Mesodermal cell (in vitro differentiated cells): ENCODE measurements at regions not wholly inside any gene's neighbourhood (a gene's known extent, or its start where the extent isn't known, plus 50 kb on each side); places are given as distances from the start of the nearest gene placed in this dataset.

Experiments used
- H3K27ac ChIP-seq: 2 replicates; pipeline ENCODE4 v1.7.0; 2013; ENCODE audit warnings: mild to moderate bottlenecking, low read depth, low read length, moderate library complexity; ENCODE audit not compliant: severe bottlenecking
- H3K36me3 ChIP-seq: 2 replicates; pipeline ENCODE4 v1.7.1; 2013; ENCODE audit warnings: mild to moderate bottlenecking, low read length, moderate library complexity; ENCODE audit not compliant: control insufficient read depth, insufficient read depth
- H3K4me1 ChIP-seq: one replicate; pipeline ENCODE4 v1.7.1; 2013; ENCODE audit warnings: mild to moderate bottlenecking, low read length; ENCODE audit not compliant: insufficient read depth, control insufficient read depth, poor library complexity, severe bottlenecking
- H3K4me3 ChIP-seq: 2 replicates; pipeline ENCODE4 v1.7.0; 2013; ENCODE audit warnings: low read length, control low read depth, mild to moderate bottlenecking; ENCODE audit not compliant: insufficient read depth, poor library complexity, severe bottlenecking; ENCODE audit errors: extremely low read depth
- H3K9me3 ChIP-seq: 2 replicates; pipeline ENCODE4 v1.7.1; 2013; ENCODE audit warnings: mild to moderate bottlenecking, low read length, moderate library complexity; ENCODE audit not compliant: control insufficient read depth
- WGBS, 2 experiments: methylation state at CpG; one replicate each; pipeline ENCODE4 v1.1.5; 2013; ENCODE audit warnings: missing lambda C conversion rate in 2 of 2; ENCODE audit not compliant: insufficient coverage in 2 of 2; 5-methylcytosine and 5-hydroxymethylcytosine counted together

GRCh38 chr6:21420926-21421325 lies 172.6 kb upstream of the SOX4 start:
- H3K9me3 ChIP-seq: no peaks in the 10 kb centered on the region
- H3K4me3 ChIP-seq: no peak overlapping the region
- no peak overlapping the region for H3K27ac ChIP-seq
- 100% methylated on average over 2 to 4 of the region's 6 CpGs for WGBS, 2 experiments
- no peaks in the 10 kb centered on the region for H3K36me3 ChIP-seq
- H3K4me1 ChIP-seq: peaks cover 5% of the 10 kb centered on the region

GRCh38 chr6:21423106-21423854 lies 170.3 kb upstream of the SOX4 start:
- no peak overlapping the region for H3K27ac ChIP-seq
- 76 to 85% methylated on average over 15 to 16 of the region's 21 CpGs for WGBS, 2 experiments
- H3K9me3 ChIP-seq: no peaks in the 10 kb centered on the region
- H3K36me3 ChIP-seq: no peaks in the 10 kb centered on the region
- no peak overlapping the region for H3K4me3 ChIP-seq
- H3K4me1 ChIP-seq: peaks cover 5% of the 10 kb centered on the region

- H3K4me3 ChIP-seq: no peak overlapping the region
- H3K4me1 ChIP-seq: no peaks in the 10 kb centered on the region
- 91 to 93% methylated on average over 4 to 6 of the region's 8 CpGs for WGBS, 2 experiments
- H3K27ac ChIP-seq: no peak overlapping the region
- no peaks in the 10 kb centered on the region for H3K36me3 ChIP-seq
- no peaks in the 10 kb centered on the region for H3K9me3 ChIP-seq
Measured at GRCh38 chr6:21426841-21427490, 166.6 kb upstream of the SOX4 start.

- Histone ChIP-seq H3K9me3 (no peaks in the 10 kb centered on the region), H3K4me1 (no peaks in the 10 kb centered on the region), H3K27ac (no peak overlapping the region), H3K36me3 (no peaks in the 10 kb centered on the region), H3K4me3 (no peak overlapping the region)
- WGBS, 2 experiments: 96 to 100% methylated on average over 2 of the region's 2 CpGs
Measured at GRCh38 chr6:21429291-21429690, 164.3 kb upstream of the SOX4 start.

- Histone ChIP-seq H3K27ac (no peak overlapping the region), H3K4me1 (no peaks in the 10 kb centered on the region), H3K36me3 (no peaks in the 10 kb centered on the region), H3K9me3 (no peaks in the 10 kb centered on the region), H3K4me3 (no peak overlapping the region)
- WGBS, 2 experiments: 90 to 95% methylated on average over 4 of the region's 4 CpGs
Measured at GRCh38 chr6:21431526-21431925, 162.0 kb upstream of the SOX4 start.

GRCh38 chr6:21436625-21437024 lies 156.9 kb upstream of the SOX4 start:
- no peak overlapping the region for H3K4me3 ChIP-seq
- no peaks in the 10 kb centered on the region for H3K36me3 ChIP-seq
- no peaks in the 10 kb centered on the region for H3K4me1 ChIP-seq
- WGBS, 2 experiments: 100% methylated on average over 1 of the region's 1 CpG; no CpG with 5 or more reads in 1 of the 2 experiments
- no peak overlapping the region for H3K27ac ChIP-seq
- H3K9me3 ChIP-seq: peaks cover 4% of the 10 kb centered on the region

GRCh38 chr6:21437581-21437980 lies 156.0 kb upstream of the SOX4 start:
- H3K36me3 ChIP-seq: no peaks in the 10 kb centered on the region
- no peak overlapping the region for H3K27ac ChIP-seq
- 94 to 100% methylated on average over 1 of the region's 2 CpGs for WGBS, 2 experiments
- H3K4me1 ChIP-seq: no peaks in the 10 kb centered on the region
- peaks cover 4% of the 10 kb centered on the region for H3K9me3 ChIP-seq
- H3K4me3 ChIP-seq: no peak overlapping the region

- H3K27ac ChIP-seq: no peak overlapping the region
- no peaks in the 10 kb centered on the region for H3K4me1 ChIP-seq
- WGBS, 2 experiments: 90 to 92% methylated on average over 5 to 7 of the region's 10 CpGs
- H3K36me3 ChIP-seq: no peaks in the 10 kb centered on the region
- no peak overlapping the region for H3K4me3 ChIP-seq
- H3K9me3 ChIP-seq: peaks cover 4% of the 10 kb centered on the region
Measured at GRCh38 chr6:21438237-21438985, 155.1 kb upstream of the SOX4 start.

- no peaks in the 10 kb centered on the region for H3K36me3 ChIP-seq
- WGBS, 2 experiments: no CpG with 5 or more reads among the region's 2 CpGs
- H3K9me3 ChIP-seq: peaks cover 4% of the 10 kb centered on the region
- H3K27ac ChIP-seq: no peak overlapping the region
- no peaks in the 10 kb centered on the region for H3K4me1 ChIP-seq
- no peak overlapping the region for H3K4me3 ChIP-seq
Measured at GRCh38 chr6:21438986-21439352, 154.6 kb upstream of the SOX4 start.

- 100% methylated on average over 5 of the region's 6 CpGs for WGBS, 2 experiments
- H3K4me1 ChIP-seq: no peaks in the 10 kb centered on the region
- no peaks in the 10 kb centered on the region for H3K36me3 ChIP-seq
Measured at GRCh38 chr6:21441386-21441785, 152.2 kb upstream of the SOX4 start.

More at GRCh38 chr6:21441386-21441785, 152.2 kb upstream of the SOX4 start:
- H3K4me3 ChIP-seq: no peak overlapping the region
- H3K9me3 ChIP-seq: peaks cover 4% of the 10 kb centered on the region
- H3K27ac ChIP-seq: no peak overlapping the region
